GM19452 (cell line): ENCODE measurements at regions not wholly inside any gene's neighbourhood (a gene's known extent, or its start where the extent isn't known, plus 50 kb on each side); places are given as distances from the start of the nearest gene placed in this dataset.
"Not testable (repeated sequence)": the region's sequence is repeated elsewhere in the genome, so short reads cannot be mapped to it uniquely, and the experiment has no call there.

Source experiments
- ATAC-seq: cut with Tn5 transposase; IDR thresholded peaks from one replicate; pipeline ENCODE4 v1.9.1; 2021; ENCODE audit not compliant: unreplicated experiment

DNA sequence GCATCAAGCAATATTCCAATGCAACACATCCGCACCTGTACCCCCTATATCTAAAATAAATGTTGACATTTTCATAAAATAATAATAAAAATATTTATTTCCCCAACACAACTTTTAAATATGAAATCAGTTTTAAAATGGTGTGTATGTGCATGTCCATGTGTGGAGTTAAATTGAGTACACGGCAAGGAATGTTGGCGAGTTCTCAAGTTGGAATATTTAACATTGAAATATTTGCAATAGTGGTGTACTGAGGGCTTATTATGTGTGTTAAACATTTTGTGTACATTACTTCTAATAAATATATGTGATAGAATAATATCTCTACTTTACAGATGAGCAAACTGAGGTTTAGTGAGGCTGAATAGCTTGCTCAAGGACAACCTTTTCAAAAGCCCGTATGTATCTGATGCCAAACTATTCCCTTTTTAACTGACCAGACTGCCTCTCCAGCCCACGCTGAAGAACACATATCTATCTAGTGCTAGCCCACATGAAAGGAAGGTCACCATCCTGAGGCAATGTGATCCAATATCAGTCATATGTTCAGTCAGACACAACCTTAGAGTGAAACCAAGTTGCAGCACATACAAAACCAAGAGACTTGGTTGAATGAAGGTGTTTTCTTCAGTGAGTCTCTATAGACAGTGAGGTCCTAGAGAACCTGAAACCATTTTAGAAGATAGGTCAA is 192.2 kb upstream of the CDH11 start:
- ATAC-seq = no peak

- no peak for ATAC-seq
Measured at GRCh38 chr16:65312795-65313194, 190.9 kb upstream of the CDH11 start.

DNA sequence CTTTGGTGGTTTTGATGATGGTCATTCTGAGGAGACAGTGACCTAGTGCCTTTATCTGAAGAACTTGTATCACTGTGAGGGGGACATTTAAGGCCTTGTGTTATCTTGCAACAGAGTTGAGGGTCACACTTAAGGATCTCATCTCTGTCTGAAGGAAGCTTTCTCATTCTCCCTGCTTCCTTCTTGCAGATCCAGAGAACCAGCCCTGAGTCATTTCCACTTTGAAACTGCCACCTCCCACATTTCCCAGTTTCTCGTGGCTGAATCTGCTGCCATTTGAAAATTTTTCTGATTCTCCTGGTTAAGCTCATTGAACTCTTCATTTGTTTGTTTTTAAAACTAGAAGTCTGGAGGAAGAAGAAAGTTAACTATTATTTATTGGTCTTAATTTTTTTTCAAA is 190.2 kb upstream of the CDH11 start:
- no peak for ATAC-seq

DNA sequence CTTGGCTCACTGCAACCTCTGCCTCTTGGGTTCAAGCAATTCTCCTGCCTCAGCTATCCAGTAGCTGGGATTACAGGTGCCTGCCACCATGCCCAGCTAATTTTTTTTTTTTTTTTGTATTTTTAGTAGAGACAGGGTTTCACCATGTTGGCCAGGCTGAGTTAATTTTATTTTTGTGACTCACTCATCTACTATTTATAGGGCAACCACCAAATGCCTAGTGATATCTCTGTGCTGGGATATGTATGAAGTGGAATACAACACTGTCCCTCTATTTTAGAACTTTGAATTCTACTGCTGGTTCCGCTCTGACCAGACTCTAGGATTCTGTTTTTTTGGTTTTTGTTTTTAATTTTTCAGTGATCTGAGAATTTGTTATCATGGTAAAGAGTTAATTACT is 188.6 kb upstream of the CDH11 start:
- not testable (repeated sequence) for ATAC-seq

- ATAC-seq = no peak
Measured at GRCh38 chr16:65309354-65309753, 187.5 kb upstream of the CDH11 start.

DNA sequence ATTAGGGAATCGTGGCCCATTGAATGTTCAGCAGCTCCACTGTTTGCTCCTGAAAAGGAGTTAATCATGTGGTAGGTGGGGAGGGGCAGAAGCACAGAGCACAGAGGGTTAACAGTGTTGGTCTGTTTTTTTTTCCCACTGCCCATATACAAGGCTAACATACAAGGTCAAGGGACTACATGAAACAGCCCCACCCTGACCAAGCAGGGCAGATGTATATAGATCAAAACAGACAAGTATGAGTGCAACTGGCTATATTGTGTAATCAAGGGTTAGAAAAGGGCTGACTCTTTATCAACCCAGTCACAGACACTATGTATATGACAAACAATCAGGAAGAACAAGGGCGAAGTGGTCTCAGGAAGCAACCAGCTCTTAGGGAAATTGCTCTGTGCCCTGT is 186.6 kb upstream of the CDH11 start:
- no peak for ATAC-seq

- ATAC-seq = no peak
Measured at GRCh38 chr16:65307286-65307685, 185.4 kb upstream of the CDH11 start.

DNA sequence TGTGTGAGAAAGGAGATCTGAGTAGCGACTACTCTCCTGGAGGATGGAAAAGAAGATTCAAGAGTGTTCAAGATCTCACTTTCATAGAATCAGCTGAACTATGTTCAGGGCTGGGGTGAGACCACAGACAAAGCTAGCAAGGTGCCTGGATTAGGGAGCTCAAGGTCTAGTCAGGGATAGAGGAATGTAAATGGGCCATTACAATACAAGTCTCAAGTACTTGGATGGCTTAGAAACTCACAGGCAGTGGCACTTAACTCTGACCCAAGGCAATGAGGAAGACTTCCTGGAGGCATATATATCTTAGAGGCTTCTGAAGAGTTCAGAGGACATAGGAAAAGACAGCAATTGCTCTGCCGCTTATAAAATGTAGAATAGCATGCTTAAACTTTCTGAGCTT is 184.9 kb upstream of the CDH11 start:
- ATAC-seq = no peak

- ATAC-seq = no peak
Measured at GRCh38 chr16:65306300-65306699, 184.4 kb upstream of the CDH11 start.

DNA sequence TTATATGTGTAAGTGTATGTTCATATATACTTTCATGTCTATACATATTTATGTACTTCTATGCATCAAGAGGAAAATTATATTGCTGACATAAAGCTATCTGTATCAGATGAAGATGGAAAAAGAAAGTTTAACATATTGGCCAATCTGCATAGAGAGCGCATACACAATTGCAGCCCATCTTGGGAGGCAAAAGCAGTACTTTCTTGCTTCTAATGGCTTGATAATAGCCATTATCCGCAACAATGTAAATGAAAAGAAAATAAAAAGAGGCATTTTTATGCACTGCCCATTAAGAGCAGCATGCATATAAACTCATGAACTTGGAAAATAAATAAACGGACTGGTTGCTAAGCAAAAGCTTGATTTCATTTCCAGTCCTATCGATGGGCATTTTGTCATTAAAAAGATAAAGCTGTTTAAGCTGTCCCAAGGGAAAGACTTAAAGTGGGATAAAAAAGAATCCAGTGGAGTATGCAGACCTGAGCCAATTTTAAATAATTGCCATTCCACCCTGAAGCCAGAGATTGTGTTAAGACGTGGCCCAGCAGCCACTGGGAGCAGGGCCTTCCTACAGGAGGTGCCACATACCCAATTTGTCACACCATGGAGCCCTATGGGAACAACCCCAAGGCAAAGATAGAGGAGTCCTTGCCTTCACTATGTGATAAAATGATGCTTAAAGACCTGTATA is 183.6 kb upstream of the CDH11 start:
- ATAC-seq = no peak

DNA sequence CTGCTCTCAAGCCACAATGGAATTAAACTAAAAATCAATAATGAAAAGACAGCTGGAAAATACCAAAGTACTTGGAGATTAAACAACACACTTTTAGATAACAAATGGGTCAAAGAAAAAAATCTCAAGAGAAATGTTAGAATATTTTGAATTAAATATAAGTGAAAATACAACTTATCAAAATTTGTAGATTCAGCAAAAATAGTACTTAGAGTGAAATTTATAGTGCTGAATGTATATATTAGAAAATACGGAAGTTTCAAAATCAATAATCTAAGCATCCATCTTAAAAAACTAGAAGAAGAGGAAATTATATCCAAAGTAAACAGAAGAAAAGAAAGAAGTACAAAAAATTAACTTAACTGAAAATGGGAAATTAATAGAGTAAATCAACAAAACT is 179.2 kb upstream of the CDH11 start:
- no peak for ATAC-seq

DNA sequence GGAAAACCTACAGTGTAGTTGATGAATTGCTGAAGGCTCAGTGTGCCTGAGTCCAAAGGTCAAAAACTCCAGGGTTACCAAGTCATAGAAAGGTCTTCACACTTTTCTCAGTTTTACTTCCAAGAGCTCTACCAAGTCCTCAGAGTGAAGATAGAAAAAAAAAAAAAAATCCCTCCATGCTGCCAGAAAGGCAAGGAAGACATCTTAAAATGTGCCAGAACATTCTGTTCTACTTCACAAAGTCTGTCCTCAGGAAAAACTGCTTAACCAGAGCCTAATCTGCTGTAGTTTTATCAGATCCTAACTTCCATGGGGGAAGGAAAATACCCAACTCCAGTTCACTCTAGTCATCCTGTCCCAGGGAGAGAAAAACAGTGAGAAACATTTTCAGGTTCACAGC is 175.6 kb upstream of the CDH11 start:
- ATAC-seq = no peak

DNA sequence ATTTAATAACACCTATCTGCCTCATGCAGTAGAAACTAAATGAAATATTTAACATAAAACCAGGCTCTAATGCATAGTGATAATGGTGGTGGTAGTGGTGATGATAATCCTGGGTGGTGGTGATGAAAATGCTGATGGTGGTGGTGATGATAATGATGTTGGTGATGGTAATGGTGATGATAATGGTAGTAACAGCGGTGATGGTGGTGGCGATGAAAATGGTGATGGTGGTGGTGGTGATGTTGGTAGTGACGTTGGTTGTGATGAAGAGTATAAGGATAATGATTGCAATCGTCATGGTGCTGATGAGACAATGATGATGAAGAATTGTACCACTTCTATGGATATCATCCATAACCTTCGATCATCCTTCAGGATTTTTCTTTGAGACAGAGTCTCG is 173.7 kb upstream of the CDH11 start:
- ATAC-seq = no peak

DNA sequence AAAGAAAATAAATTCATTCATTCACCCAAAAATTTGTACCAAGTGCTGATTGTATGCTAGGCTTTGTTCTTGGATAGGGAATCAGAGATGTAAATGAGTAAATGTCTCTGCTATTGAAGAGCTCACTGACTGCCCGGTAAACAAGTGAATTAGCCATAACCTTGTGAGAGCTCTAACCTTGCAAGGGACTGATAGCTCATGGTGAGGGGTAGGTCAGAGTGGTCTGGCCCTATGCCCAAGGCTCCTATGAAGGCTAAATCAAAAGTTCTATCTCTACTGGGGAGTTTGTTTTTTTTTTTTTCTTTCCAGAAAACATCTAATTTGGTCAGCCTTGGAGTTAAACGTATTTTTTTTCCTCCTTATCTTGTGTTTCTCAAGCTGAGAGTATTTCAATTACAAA is 172.8 kb upstream of the CDH11 start:
- ATAC-seq = no peak

GRCh38 chr16:65294165-65294564 is 172.3 kb upstream of the CDH11 start:
- ATAC-seq = no peak

DNA sequence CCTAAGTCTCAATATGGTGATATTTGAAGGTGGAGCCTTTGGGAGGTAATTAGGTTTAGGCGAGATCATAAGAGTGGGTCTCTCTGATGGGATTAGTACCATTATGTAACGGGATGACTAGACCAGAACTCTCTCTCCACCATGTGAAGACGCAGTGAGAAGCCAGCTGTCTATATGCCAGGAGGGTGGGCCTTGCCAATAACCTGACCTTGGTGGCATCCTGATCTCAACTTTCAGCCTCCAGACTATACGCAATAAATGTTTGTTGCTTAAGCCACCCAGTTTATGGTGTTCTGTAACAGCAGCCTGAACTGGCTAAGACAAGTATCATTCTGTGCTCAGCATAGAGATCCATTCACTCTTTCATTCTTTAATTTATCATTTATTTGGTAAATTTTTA is 167.2 kb upstream of the CDH11 start:
- ATAC-seq = no peak

- ATAC-seq = no peak
Measured at GRCh38 chr16:65287307-65287706, 165.4 kb upstream of the CDH11 start.

DNA sequence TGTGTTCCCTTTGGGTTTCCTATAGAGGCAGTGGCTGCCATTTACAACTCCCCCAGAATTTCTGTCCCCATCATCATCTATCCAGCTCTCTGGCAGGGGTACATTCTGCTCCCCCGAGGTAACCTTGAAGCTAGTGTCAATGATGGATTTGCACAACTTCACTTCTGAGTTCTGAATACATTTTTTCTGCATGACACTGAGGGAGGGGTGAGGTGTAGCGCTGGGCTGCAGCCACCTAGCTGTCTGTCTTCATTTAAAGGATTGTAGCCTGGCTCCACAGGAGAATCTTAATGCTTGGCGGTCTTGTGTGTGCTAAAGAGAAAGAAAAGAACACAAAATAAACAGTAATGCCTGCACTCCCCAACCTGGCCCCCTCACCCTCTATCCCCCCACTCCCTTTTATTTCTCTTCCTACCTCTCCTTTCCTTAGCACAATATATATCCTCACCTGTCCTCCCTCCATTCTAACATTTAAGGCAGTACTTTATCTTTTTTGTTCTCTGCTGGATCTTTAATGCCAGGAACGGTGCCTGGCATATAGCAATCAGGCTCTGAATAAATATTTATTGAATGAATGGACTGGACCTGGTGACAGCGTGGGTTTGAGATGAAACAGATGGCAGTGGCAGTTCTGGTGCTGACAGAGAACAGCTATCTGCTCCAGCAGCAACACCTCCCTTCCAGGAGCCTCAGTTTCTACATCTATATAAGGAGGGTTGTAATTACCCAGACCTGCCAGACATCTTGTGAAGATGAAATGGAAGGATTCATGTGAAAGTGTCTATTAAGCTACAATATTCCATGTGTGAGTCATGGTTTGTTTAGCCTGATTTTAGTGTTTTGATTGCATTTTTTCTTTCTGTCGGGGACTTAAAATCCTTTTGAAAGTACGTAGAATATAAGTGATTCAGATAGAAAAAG is 163.5 kb upstream of the CDH11 start:
- no peak for ATAC-seq

DNA sequence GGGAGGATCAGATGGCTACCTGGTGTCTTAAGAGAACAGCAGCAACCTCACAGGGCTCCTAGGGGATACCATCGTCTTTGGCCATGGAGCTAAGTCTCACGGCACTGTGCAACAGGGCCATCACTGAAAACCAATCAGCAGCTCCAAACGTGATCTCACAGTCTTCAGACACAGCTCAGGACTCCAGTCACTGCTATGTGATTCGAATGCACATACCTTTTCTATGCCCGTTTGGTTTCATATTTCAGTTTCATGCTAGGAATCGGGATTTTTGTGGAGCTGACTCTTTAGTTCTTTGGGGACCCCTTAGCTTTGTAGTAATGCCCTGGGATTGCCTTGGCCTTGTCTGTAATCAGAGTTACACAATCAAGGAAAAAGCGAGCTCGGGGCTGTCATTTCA is 162.8 kb upstream of the CDH11 start:
- no peak for ATAC-seq

DNA sequence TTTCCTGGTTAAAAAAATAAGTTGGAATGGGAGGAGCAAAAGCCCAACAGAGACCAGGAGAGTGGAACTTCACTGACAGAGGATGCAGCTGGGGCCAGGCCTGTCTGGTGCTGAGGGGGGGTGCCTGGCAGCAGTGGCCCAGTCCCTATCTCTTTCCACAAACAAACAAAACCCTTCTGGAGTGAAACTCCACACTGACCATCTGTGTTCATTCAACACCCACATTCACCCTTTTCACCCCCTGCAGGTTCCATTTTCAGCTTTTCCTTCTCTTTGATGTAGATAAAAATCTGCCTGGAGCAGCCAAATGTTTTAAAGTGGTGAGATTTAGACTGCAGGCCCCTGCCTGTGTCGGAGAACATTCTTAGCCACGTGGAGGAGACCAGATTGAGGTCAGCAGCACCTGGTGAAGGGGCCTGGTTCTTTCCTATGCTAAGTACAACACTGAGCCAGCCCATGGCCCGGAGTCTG is 161.4 kb upstream of the CDH11 start:
- no peak for ATAC-seq

DNA sequence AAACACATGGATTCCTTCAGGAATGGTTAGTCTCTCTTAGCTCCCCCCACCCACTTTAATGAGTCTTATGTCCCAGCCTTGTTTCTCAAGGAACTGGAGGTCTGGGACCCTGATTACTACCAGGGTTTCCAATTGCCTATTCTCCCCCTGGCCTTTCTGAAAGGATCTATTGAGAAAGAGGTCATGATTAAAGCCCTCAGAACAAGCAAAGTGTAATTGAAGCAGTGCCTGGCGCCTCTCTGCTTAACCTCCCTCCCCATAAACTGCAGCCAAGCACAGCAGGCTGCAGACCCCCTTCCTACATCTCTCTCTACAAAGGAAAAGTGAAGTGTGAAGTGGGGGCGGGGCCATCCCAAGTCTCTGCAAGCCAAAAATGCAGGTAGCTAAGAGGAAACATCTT is 159.7 kb upstream of the CDH11 start:
- no peak for ATAC-seq
